GM12878 (cell line): ENCODE measurements at regions not wholly inside any gene's neighbourhood (a gene's known extent, or its start where the extent isn't known, plus 50 kb on each side); places are given as distances from the start of the nearest gene placed in this dataset.

Experiments
- ATAC-seq: fragments of 200-7000 bp; cut with Tn5 transposase; 3 replicates; pipeline ENCODE4 v1.9.1; 2020; ENCODE audit warnings: mild to moderate bottlenecking, moderate library complexity
- BruUV-seq: library from RNA; stranded (reverse); fragments of 400-500 nt; replicated peaks from 2 replicates; lab custom pipeline; 2021; lab: Mats Ljungman, UMichigan
- CTCF ChIA-PET: fragments of 300-600 bp; sonication (Branson Sonifier 250); formaldehyde crosslinking; extraction: SDS; loops from one replicate; lab custom pipeline; 2021; ENCODE audit warnings: inconsistent platforms; lab: Yijun Ruan, JAX
- POLR2A ChIA-PET: fragments of 350-600 bp; formaldehyde crosslinking; extraction: SDS; loops from one replicate; lab custom pipeline; 2021; ENCODE audit warnings: inconsistent platforms; lab: Charles Lee
- RAD21 ChIA-PET: fragments of 300-600 bp; sonication (Branson Sonifier 250); formaldehyde crosslinking; loops from one replicate; lab custom pipeline; 2023; ENCODE audit warnings: antibody characterized with exemption; ENCODE audit not compliant: unreplicated experiment; lab: Charles Lee
- SMC1A ChIA-PET: fragments of 300-600 bp; sonication (Branson Sonifier 250); formaldehyde crosslinking; loops from one replicate; lab custom pipeline; 2023; ENCODE audit not compliant: unreplicated experiment, uncharacterized antibody; lab: Charles Lee
- DNase-seq: peaks from one replicate; pipeline ENCODE4 v3.0.0-alpha.2; 2011; ENCODE audit warnings: low read depth, low spot score
- FAIRE-seq: peaks from 3 replicates; lab custom pipeline; 2011; peaks lifted over from hg19 to GRCh38; lab: Jason Lieb, UNC
- H2AFZ ChIP-seq: 2 replicates; pipeline ENCODE4 v1.6.0; 2011; ENCODE audit warnings: low read depth, low read length, control low read depth; ENCODE audit not compliant: control insufficient read depth
- H3K27ac ChIP-seq: 2 replicates; pipeline ENCODE4 v1.5.1; 2011; ENCODE audit warnings: control low read depth; ENCODE audit not compliant: control insufficient read depth, insufficient read depth
- H3K27me3 ChIP-seq, 2 experiments: replicated peaks in 1 of 2; 2 replicates each; pipeline versions ENCODE4 v1.6.0 to v1.6.1; 2011; ENCODE audit warnings: low read length in 1 of 2; ENCODE audit not compliant: control insufficient read depth in 2 of 2, insufficient read depth in 2 of 2
- H3K36me3 ChIP-seq, 2 experiments: 2 replicates each; pipeline ENCODE4 v1.5.1; 2011; ENCODE audit warnings: low read length in 1 of 2; ENCODE audit not compliant: control insufficient read depth in 2 of 2, insufficient read depth in 2 of 2
- H3K4me1 ChIP-seq: 2 replicates; pipeline ENCODE4 v1.6.1; 2011; ENCODE audit warnings: mild to moderate bottlenecking, low read length, moderate library complexity, mixed read lengths; ENCODE audit not compliant: control insufficient read depth, insufficient read depth
- H3K4me2 ChIP-seq: 2 replicates; pipeline ENCODE4 v1.6.0; 2011; ENCODE audit warnings: control low read depth; ENCODE audit not compliant: control insufficient read depth, insufficient read depth
- H3K4me3 ChIP-seq: fragments of 200-600 bp; sonication (generic); 2 replicates; pipeline ENCODE4 v1.5.1; 2016
- H3K79me2 ChIP-seq: 2 replicates; pipeline ENCODE4 v1.6.0; 2011; ENCODE audit warnings: low read length; ENCODE audit not compliant: control insufficient read depth, insufficient read depth
- H3K9ac ChIP-seq: 2 replicates; pipeline ENCODE4 v1.8.0; 2011; ENCODE audit warnings: low read length, control low read depth, mixed read lengths; ENCODE audit not compliant: control insufficient read depth, insufficient read depth
- H3K9me3 ChIP-seq: replicated peaks from 3 replicates; pipeline ENCODE4 v1.5.1; 2011; ENCODE audit warnings: mild to moderate bottlenecking, low read length; ENCODE audit not compliant: control insufficient read depth, insufficient read depth
- H4K20me1 ChIP-seq: 2 replicates; pipeline ENCODE4 v1.6.0; 2011; ENCODE audit not compliant: control insufficient read depth, insufficient read depth
- BCL11A ChIP-seq: IDR thresholded peaks from 2 replicates; pipeline ENCODE4 v1.6.1; 2011; ENCODE audit warnings: low read depth, low read length
- BHLHE40 ChIP-seq, 2 experiments: fragments of 450-650 bp in 1 of 2; IDR thresholded peaks; 2 replicates each; pipeline ENCODE4 v1.6.1; 2011 to 2017; ENCODE audit warnings: low read depth in 2 of 2, borderline replicate concordance in 1 of 2, improper control_type of control experiment in 1 of 2, low read length in 1 of 2, mild to moderate bottlenecking in 1 of 2
- BMI1 ChIP-seq: fragments of 450-650 bp; IDR thresholded peaks from 2 replicates; pipeline ENCODE4 v1.6.1; 2016; ENCODE audit warnings: mild to moderate bottlenecking, moderate library complexity, borderline replicate concordance
- CBFB ChIP-seq: IDR thresholded peaks from 2 replicates; pipeline ENCODE4 v1.6.1; 2016; ENCODE audit warnings: antibody characterized with exemption, low read depth
- CREB1 ChIP-seq: IDR thresholded peaks from 2 replicates; pipeline ENCODE4 v1.6.1; 2012; ENCODE audit warnings: low read depth, mild to moderate bottlenecking, inconsistent platforms
- EGR1 ChIP-seq, 2 experiments: IDR thresholded peaks; 1 replicate in 1 of 2; 2 replicates in 1 of 2; pipeline ENCODE4 v1.6.1; 2011 to 2012; ENCODE audit warnings: low read depth in 2 of 2, low read length in 2 of 2, borderline replicate concordance in 1 of 2, mild to moderate bottlenecking in 1 of 2, moderate library complexity in 1 of 2
- FOXM1 ChIP-seq: IDR thresholded peaks from 2 replicates; pipeline ENCODE4 v1.6.1; 2012; ENCODE audit warnings: low read depth, mild to moderate bottlenecking, inconsistent platforms, low read length, moderate library complexity
- KDM1A ChIP-seq: fragments of 200-600 bp; sonication (generic); IDR thresholded peaks from 2 replicates; pipeline ENCODE4 v1.6.1; 2016; ENCODE audit warnings: borderline replicate concordance
- MEF2B ChIP-seq: fragments of 450-650 bp; IDR thresholded peaks from 2 replicates; pipeline ENCODE4 v1.6.1; 2018; ENCODE audit warnings: mild to moderate bottlenecking, moderate library complexity; ENCODE audit not compliant: partially characterized antibody, poor library complexity, severe bottlenecking
- MTA2 ChIP-seq: fragments of 450-650 bp; IDR thresholded peaks from 2 replicates; pipeline ENCODE4 v1.6.1; 2016; ENCODE audit warnings: low read depth, mild to moderate bottlenecking, moderate library complexity
- NR2F1 ChIP-seq: fragments of 450-650 bp; conservative IDR thresholded peaks from 2 replicates; pipeline ENCODE4 v1.6.1; 2017; ENCODE audit warnings: mild to moderate bottlenecking
- PAX8 ChIP-seq: fragments of 450-650 bp; IDR thresholded peaks from 2 replicates; pipeline ENCODE4 v1.6.1; 2017; ENCODE audit warnings: mild to moderate bottlenecking, moderate library complexity
- PML ChIP-seq: IDR thresholded peaks from 2 replicates; pipeline ENCODE4 v1.6.1; 2012; ENCODE audit warnings: low read length, inconsistent platforms
- POLR2AphosphoS2 ChIP-seq: IDR thresholded peaks from 2 replicates; pipeline ENCODE4 v1.6.1; 2011; ENCODE audit warnings: low read depth, mild to moderate bottlenecking, low read length, improper control_type of control experiment, moderate library complexity
- RELA ChIP-seq: fragments of 450-650 bp; IDR thresholded peaks from 2 replicates; pipeline ENCODE4 v1.8.0; 2014; ENCODE audit warnings: borderline replicate concordance; ENCODE audit not compliant: partially characterized antibody
- WGBS: methylation state at CpG from one replicate; pipeline ENCODE4 v1.1.6; 2016; ENCODE audit warnings: low lambda C conversion rate; ENCODE audit not compliant: insufficient replicate concordance, insufficient coverage; ENCODE audit errors: missing lambda C conversion rate; 5-methylcytosine and 5-hydroxymethylcytosine counted together
- in situ Hi-C: fragments of 300-500 bp; cut with MboI; formaldehyde crosslinking; loops from 9 replicates; pipeline ENCODE4 v1.14.3; 2018; ENCODE audit warnings: mixed read lengths
- intact Hi-C: fragments of 100-400 bp; cut with micrococcal nuclease; formaldehyde crosslinking; loops from one replicate; pipeline ENCODE4 v1.14.2; 2022; ENCODE audit not compliant: unreplicated experiment
- TF ChIP-seq, protein P1 (sequence below): fragments of 450-650 bp; IDR thresholded peaks from 2 replicates; pipeline ENCODE4 v1.6.1; 2017; ENCODE audit warnings: antibody characterized with exemption, mild to moderate bottlenecking, moderate library complexity
- TF ChIP-seq, protein P2 (sequence below): IDR thresholded peaks from 2 replicates; pipeline ENCODE4 v1.6.1; 2011; ENCODE audit warnings: borderline replicate concordance, low read depth, mild to moderate bottlenecking, moderate library complexity, low read length; ENCODE audit not compliant: insufficient read depth, poor library complexity, severe bottlenecking
- TF ChIP-seq, protein P3 (sequence below): fragments of 450-650 bp; IDR thresholded peaks from 2 replicates; pipeline ENCODE4 v1.6.1; 2017; ENCODE audit warnings: borderline replicate concordance

DNA sequence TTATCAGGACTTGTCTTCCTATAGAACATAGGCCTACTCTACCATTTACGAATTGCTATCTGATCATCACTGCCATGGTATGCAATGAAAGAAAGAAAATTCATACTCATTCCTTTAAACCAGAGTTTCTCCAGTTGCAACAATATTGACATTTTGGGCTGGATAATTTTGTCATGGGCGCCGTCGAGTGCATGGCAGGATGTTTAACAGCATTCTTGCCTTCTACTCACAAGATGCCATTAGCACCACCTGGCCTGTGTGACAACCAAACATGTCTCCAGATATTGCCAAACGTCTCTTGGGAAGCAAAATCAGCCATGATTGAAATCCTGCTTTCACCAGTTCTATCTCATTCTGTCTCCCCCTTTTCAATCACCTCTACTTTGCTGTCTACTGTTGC, 63.6 kb upstream of the ARHGAP24 start:
- ChIA-PET CTCF (interaction anchor here (0.6 kb wide), 1 partner anchor 79 kb away, joined by 3 read pairs; no protein-coding TSS in a partner anchor), RAD21 (no interaction called here), POLR2A (no interaction called here), SMC1A (no interaction called here)
- H2AFZ ChIP-seq: no peak overlapping the region
- no peaks in the 10 kb centered on the region for H3K9me3 ChIP-seq
- H3K4me2 ChIP-seq: no peak overlapping the region
- WGBS: 48% methylated on average over 5 of the region's 5 CpGs
- no peak overlapping the region for H3K9ac ChIP-seq
- no peak for FAIRE-seq
- no peaks in the 10 kb centered on the region for H3K79me2 ChIP-seq
- no peaks in the 10 kb centered on the region for H3K4me1 ChIP-seq
- ATAC-seq: no peak
- no peaks in the 10 kb centered on the region for H4K20me1 ChIP-seq
- no peak overlapping the region for H3K4me3 ChIP-seq
- no TSS peak for BruUV-seq
- in situ Hi-C loops: no loop called here
- H3K27me3 ChIP-seq: no peaks in the 10 kb centered on the region; a peak in 1 of 4 replicates
- H3K27ac ChIP-seq: no peak overlapping the region
- intact Hi-C loops: loop anchor here (10.0 kb wide), 1 partner anchor 553 kb away; no protein-coding TSS in a partner anchor
- no peak for DNase-seq
- no peak for TF ChIP-seq BCL11A
- TF ChIP-seq, protein P1, sequence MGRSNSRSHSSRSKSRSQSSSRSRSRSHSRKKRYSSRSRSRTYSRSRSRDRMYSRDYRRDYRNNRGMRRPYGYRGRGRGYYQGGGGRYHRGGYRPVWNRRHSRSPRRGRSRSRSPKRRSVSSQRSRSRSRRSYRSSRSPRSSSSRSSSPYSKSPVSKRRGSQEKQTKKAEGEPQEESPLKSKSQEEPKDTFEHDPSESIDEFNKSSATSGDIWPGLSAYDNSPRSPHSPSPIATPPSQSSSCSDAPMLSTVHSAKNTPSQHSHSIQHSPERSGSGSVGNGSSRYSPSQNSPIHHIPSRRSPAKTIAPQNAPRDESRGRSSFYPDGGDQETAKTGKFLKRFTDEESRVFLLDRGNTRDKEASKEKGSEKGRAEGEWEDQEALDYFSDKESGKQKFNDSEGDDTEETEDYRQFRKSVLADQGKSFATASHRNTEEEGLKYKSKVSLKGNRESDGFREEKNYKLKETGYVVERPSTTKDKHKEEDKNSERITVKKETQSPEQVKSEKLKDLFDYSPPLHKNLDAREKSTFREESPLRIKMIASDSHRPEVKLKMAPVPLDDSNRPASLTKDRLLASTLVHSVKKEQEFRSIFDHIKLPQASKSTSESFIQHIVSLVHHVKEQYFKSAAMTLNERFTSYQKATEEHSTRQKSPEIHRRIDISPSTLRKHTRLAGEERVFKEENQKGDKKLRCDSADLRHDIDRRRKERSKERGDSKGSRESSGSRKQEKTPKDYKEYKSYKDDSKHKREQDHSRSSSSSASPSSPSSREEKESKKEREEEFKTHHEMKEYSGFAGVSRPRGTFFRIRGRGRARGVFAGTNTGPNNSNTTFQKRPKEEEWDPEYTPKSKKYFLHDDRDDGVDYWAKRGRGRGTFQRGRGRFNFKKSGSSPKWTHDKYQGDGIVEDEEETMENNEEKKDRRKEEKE: no peak
- no peak for TF ChIP-seq POLR2AphosphoS2
- no peak for TF ChIP-seq MEF2B
- no peak for TF ChIP-seq BHLHE40 (IDR thresholded peaks at IDR 0.05; ENCODE audit: borderline replicate concordance in 1 of 2, low read depth in 2 of 2, low read length in 1 of 2)
- no peak for TF ChIP-seq EGR1 (IDR thresholded peaks at IDR 0.05; ENCODE audit: borderline replicate concordance in 1 of 2, low read depth in 2 of 2, low read length in 2 of 2)
- TF ChIP-seq, protein P2, sequence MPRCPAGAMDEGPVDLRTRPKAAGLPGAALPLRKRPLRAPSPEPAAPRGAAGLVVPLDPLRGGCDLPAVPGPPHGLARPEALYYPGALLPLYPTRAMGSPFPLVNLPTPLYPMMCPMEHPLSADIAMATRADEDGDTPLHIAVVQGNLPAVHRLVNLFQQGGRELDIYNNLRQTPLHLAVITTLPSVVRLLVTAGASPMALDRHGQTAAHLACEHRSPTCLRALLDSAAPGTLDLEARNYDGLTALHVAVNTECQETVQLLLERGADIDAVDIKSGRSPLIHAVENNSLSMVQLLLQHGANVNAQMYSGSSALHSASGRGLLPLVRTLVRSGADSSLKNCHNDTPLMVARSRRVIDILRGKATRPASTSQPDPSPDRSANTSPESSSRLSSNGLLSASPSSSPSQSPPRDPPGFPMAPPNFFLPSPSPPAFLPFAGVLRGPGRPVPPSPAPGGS: no peak
- TF ChIP-seq, protein P3, sequence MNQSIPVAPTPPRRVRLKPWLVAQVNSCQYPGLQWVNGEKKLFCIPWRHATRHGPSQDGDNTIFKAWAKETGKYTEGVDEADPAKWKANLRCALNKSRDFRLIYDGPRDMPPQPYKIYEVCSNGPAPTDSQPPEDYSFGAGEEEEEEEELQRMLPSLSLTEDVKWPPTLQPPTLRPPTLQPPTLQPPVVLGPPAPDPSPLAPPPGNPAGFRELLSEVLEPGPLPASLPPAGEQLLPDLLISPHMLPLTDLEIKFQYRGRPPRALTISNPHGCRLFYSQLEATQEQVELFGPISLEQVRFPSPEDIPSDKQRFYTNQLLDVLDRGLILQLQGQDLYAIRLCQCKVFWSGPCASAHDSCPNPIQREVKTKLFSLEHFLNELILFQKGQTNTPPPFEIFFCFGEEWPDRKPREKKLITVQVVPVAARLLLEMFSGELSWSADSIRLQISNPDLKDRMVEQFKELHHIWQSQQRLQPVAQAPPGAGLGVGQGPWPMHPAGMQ: no peak
- no peak for TF ChIP-seq MTA2
- TF ChIP-seq CBFB: no peak
- no peak for TF ChIP-seq RELA
- no peak for TF ChIP-seq KDM1A
- no peak for TF ChIP-seq NR2F1
- no peak for TF ChIP-seq CREB1
- TF ChIP-seq BMI1: no peak
- no peak for TF ChIP-seq FOXM1
- TF ChIP-seq PAX8: no peak
- TF ChIP-seq PML: no peak
- H3K36me3 ChIP-seq: no peaks in the 10 kb centered on the region
